ENCODE measurements at regions not wholly inside any gene's neighbourhood (a gene's known extent, or its start where the extent isn't known, plus 50 kb on each side); places are given as distances from the start of the nearest gene placed in this dataset.

DNA sequence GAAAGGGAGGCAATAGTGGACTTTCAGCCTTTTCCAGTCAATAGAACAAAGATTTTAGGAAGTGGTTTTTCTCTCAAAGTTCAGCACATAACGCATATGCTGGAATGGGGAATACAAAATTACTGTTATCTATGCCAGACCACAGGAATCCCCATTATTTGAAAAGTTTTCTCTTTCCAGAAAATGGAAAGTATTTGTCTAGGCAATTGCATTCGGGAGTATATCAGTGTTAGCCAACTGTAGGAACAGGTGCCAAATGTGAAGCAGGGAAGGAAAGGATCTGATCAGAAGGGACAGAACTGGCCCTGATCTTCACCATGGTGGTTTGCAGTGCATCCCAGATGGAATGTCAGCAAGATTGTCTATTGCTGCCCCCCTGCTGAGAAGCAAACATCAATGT lies 213.6 kb downstream of the CPE start:
- no peak overlapping the region for H3K4me3 ChIP-seq (replicated peaks in 1 of 4; ENCODE audit: control extremely low read depth in 1 of 4, insufficient read depth in 1 of 4, low read depth in 3 of 4, low read length in 4 of 4)
- H3K4me2 ChIP-seq (ENCODE audit: extremely low read depth, insufficient read depth, low read length), result no peak overlapping the region
- no peak for TF ChIP-seq EZH2 (IDR thresholded peaks at IDR 0.05; ENCODE audit: low read length, missing control alignments)
- TF ChIP-seq, protein P1, sequence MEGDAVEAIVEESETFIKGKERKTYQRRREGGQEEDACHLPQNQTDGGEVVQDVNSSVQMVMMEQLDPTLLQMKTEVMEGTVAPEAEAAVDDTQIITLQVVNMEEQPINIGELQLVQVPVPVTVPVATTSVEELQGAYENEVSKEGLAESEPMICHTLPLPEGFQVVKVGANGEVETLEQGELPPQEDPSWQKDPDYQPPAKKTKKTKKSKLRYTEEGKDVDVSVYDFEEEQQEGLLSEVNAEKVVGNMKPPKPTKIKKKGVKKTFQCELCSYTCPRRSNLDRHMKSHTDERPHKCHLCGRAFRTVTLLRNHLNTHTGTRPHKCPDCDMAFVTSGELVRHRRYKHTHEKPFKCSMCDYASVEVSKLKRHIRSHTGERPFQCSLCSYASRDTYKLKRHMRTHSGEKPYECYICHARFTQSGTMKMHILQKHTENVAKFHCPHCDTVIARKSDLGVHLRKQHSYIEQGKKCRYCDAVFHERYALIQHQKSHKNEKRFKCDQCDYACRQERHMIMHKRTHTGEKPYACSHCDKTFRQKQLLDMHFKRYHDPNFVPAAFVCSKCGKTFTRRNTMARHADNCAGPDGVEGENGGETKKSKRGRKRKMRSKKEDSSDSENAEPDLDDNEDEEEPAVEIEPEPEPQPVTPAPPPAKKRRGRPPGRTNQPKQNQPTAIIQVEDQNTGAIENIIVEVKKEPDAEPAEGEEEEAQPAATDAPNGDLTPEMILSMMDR (conservative IDR thresholded peaks at IDR 0.05 in 1 of 2, IDR thresholded peaks at IDR 0.05 in 1 of 2; ENCODE audit: low read depth in 1 of 2, low read length in 2 of 2), result no peak
- H3K9ac ChIP-seq (ENCODE audit: insufficient read depth, low read length), result no peak overlapping the region
- no peaks in the 10 kb centered on the region for H3K79me2 ChIP-seq (ENCODE audit: control insufficient read depth, insufficient read depth, low read length)
- no peaks in the 10 kb centered on the region for H3K27me3 ChIP-seq (ENCODE audit: control insufficient read depth, insufficient read depth, low read length)
- H3K27ac ChIP-seq (ENCODE audit: insufficient read depth, low read length), result no peak overlapping the region
- no peaks in the 10 kb centered on the region for H3K9me3 ChIP-seq (ENCODE audit: control insufficient read depth, insufficient read depth, low read depth, low read length)
- DNase-seq (ENCODE audit: low read depth in 2 of 2), result peak in 1 of 2 donors; percentile 88
- H3K4me1 ChIP-seq (ENCODE audit: control insufficient read depth, extremely low read depth, insufficient read depth, low read length), result no peaks in the 10 kb centered on the region
- H4K20me1 ChIP-seq (ENCODE audit: control insufficient read depth, extremely low read depth, insufficient read depth, low read length), result no peaks in the 10 kb centered on the region
- H3K36me3 ChIP-seq (ENCODE audit: control insufficient read depth, insufficient read depth, low read length), result no peaks in the 10 kb centered on the region
- no peak overlapping the region for H2AFZ ChIP-seq (ENCODE audit: low read length)

- H3K4me1 ChIP-seq (ENCODE audit: control insufficient read depth, extremely low read depth, insufficient read depth, low read length), result no peaks in the 10 kb centered on the region
- no peaks in the 10 kb centered on the region for H4K20me1 ChIP-seq (ENCODE audit: control insufficient read depth, extremely low read depth, insufficient read depth, low read length)
- H3K36me3 ChIP-seq (ENCODE audit: control insufficient read depth, insufficient read depth, low read length), result no peaks in the 10 kb centered on the region
- H3K27ac ChIP-seq (ENCODE audit: insufficient read depth, low read length), result no peak overlapping the region
- no peak overlapping the region for H3K4me2 ChIP-seq (ENCODE audit: extremely low read depth, insufficient read depth, low read length)
- H3K27me3 ChIP-seq (ENCODE audit: control insufficient read depth, insufficient read depth, low read length), result no peaks in the 10 kb centered on the region
- H2AFZ ChIP-seq (ENCODE audit: low read length), result no peak overlapping the region
- TF ChIP-seq, protein P1 (conservative IDR thresholded peaks at IDR 0.05 in 1 of 2, IDR thresholded peaks at IDR 0.05 in 1 of 2; ENCODE audit: low read depth in 1 of 2, low read length in 2 of 2), result no peak
- TF ChIP-seq EZH2 (IDR thresholded peaks at IDR 0.05; ENCODE audit: low read length, missing control alignments), result no peak
- H3K79me2 ChIP-seq (ENCODE audit: control insufficient read depth, insufficient read depth, low read length), result no peaks in the 10 kb centered on the region
- H3K4me3 ChIP-seq (replicated peaks in 1 of 4; ENCODE audit: control extremely low read depth in 1 of 4, insufficient read depth in 1 of 4, low read depth in 3 of 4, low read length in 4 of 4), result no peak overlapping the region
- no peak overlapping the region for H3K9ac ChIP-seq (ENCODE audit: insufficient read depth, low read length)
- H3K9me3 ChIP-seq (ENCODE audit: control insufficient read depth, insufficient read depth, low read depth, low read length), result no peaks in the 10 kb centered on the region
- DNase-seq (ENCODE audit: low read depth in 2 of 2), result no peak
Observed at GRCh38 chr4:165597581-165598480, 219.0 kb downstream of the CPE start.

GRCh38 chr4:165600959-165601683 lies 222.3 kb downstream of the CPE start:
- H3K4me3 ChIP-seq (replicated peaks in 1 of 4; ENCODE audit: control extremely low read depth in 1 of 4, insufficient read depth in 1 of 4, low read depth in 3 of 4, low read length in 4 of 4), result no peak overlapping the region
- no peaks in the 10 kb centered on the region for H3K9me3 ChIP-seq (ENCODE audit: control insufficient read depth, insufficient read depth, low read depth, low read length)
- no peaks in the 10 kb centered on the region for H4K20me1 ChIP-seq (ENCODE audit: control insufficient read depth, extremely low read depth, insufficient read depth, low read length)
- H3K36me3 ChIP-seq (ENCODE audit: control insufficient read depth, insufficient read depth, low read length), result no peaks in the 10 kb centered on the region
- H3K27ac ChIP-seq (ENCODE audit: insufficient read depth, low read length), result no peak overlapping the region
- H3K9ac ChIP-seq (ENCODE audit: insufficient read depth, low read length), result no peak overlapping the region
- DNase-seq (ENCODE audit: low read depth in 2 of 2), result peak in 1 of 2 donors; percentile 59
- no peaks in the 10 kb centered on the region for H3K4me1 ChIP-seq (ENCODE audit: control insufficient read depth, extremely low read depth, insufficient read depth, low read length)
- H3K4me2 ChIP-seq (ENCODE audit: extremely low read depth, insufficient read depth, low read length), result no peak overlapping the region
- H3K27me3 ChIP-seq (ENCODE audit: control insufficient read depth, insufficient read depth, low read length), result no peaks in the 10 kb centered on the region
- H3K79me2 ChIP-seq (ENCODE audit: control insufficient read depth, insufficient read depth, low read length), result no peaks in the 10 kb centered on the region
- TF ChIP-seq, protein P1 (conservative IDR thresholded peaks at IDR 0.05 in 1 of 2, IDR thresholded peaks at IDR 0.05 in 1 of 2; ENCODE audit: low read depth in 1 of 2, low read length in 2 of 2), result no peak
- no peak for TF ChIP-seq EZH2 (IDR thresholded peaks at IDR 0.05; ENCODE audit: low read length, missing control alignments)
- H2AFZ ChIP-seq (ENCODE audit: low read length), result no peak overlapping the region

All from fibroblast of lung (primary cell).